ENCODE measurements at regions not wholly inside any gene's neighbourhood (a gene's known extent, or its start where the extent isn't known, plus 50 kb on each side); places are given as distances from the start of the nearest gene placed in this dataset.

DNA sequence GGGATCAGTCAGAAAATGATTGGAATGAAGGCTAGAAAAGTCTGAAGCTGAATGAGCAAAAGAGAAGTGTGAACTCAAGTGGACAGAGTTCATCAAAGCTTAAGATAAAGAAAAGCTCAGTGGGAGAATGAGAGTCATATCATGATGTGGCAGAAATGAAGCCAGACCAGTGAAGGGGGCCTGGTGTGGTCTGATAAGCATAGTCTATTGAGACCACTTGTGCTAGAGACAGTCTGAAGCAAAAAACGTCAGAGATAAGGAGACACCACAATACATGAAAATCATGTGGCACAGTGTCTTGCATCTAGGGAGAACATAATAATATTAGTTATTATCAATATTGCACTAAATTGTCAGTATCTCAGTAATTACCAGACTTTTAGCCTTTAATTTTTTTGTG is 601.5 kb downstream of the UTRN start:
- DNase-seq: no peak
- no peaks in the 10 kb centered on the region for H3K27me3 ChIP-seq (ENCODE audit: control insufficient read depth in 1 of 2, insufficient read depth in 2 of 2, low read length in 2 of 2)
- intact Hi-C loops (cut with DNase I, micrococcal nuclease): no loop called here
- H3K27ac ChIP-seq (ENCODE audit: low read depth in 1 of 2, low read length in 2 of 2): no peak overlapping the region
- Mint-ChIP-seq H3K27ac (no peak overlapping the region), H3K4me1 (ENCODE audit: low read depth) (no peaks in the 10 kb centered on the region), H3K27me3 (peaks cover 7% of the 10 kb centered on the region), H3K9me3 (no peaks in the 10 kb centered on the region), H3K36me3 (ENCODE audit: low read depth) (no peaks in the 10 kb centered on the region), H3K4me3 (no peak overlapping the region)
- no peaks in the 10 kb centered on the region for H3K4me1 ChIP-seq (ENCODE audit: insufficient read depth, low read length)
- TF ChIP-seq, protein P1, sequence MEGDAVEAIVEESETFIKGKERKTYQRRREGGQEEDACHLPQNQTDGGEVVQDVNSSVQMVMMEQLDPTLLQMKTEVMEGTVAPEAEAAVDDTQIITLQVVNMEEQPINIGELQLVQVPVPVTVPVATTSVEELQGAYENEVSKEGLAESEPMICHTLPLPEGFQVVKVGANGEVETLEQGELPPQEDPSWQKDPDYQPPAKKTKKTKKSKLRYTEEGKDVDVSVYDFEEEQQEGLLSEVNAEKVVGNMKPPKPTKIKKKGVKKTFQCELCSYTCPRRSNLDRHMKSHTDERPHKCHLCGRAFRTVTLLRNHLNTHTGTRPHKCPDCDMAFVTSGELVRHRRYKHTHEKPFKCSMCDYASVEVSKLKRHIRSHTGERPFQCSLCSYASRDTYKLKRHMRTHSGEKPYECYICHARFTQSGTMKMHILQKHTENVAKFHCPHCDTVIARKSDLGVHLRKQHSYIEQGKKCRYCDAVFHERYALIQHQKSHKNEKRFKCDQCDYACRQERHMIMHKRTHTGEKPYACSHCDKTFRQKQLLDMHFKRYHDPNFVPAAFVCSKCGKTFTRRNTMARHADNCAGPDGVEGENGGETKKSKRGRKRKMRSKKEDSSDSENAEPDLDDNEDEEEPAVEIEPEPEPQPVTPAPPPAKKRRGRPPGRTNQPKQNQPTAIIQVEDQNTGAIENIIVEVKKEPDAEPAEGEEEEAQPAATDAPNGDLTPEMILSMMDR (IDR thresholded peaks at IDR 0.05): no peak
- CTCF ChIA-PET: no interaction called here
- POLR2A ChIA-PET: no interaction called here
- no peak for ATAC-seq (ENCODE audit: poor library complexity)
- no peak overlapping the region for H3K4me3 ChIP-seq (ENCODE audit: low read length)
- H3K9me3 ChIP-seq (ENCODE audit: control insufficient read depth in 1 of 2, insufficient read depth in 1 of 2, low read length in 2 of 2): peaks cover 0 to 3% of the 10 kb centered on the region in 2 experiments
- H3K36me3 ChIP-seq (ENCODE audit: insufficient read depth, low read length): no peaks in the 10 kb centered on the region

GRCh38 chr6:144888621-144889020 is 603.5 kb downstream of the UTRN start:
- Histone ChIP-seq H3K4me3 (ENCODE audit: low read length) (no peak overlapping the region), H3K36me3 (ENCODE audit: insufficient read depth, low read length) (no peaks in the 10 kb centered on the region), H3K9me3 (ENCODE audit: control insufficient read depth in 1 of 2, insufficient read depth in 1 of 2, low read length in 2 of 2) (peaks cover 0 to 3% of the 10 kb centered on the region in 2 experiments), H3K27ac (ENCODE audit: low read depth in 1 of 2, low read length in 2 of 2) (no peak overlapping the region), H3K4me1 (ENCODE audit: insufficient read depth, low read length) (no peaks in the 10 kb centered on the region), H3K27me3 (ENCODE audit: control insufficient read depth in 1 of 2, insufficient read depth in 2 of 2, low read length in 2 of 2) (no peaks in the 10 kb centered on the region)
- H3K27me3 Mint-ChIP-seq: no peaks in the 10 kb centered on the region
- no peak for DNase-seq
- intact Hi-C loops (cut with DNase I, micrococcal nuclease): no loop called here
- TF ChIP-seq, protein P1 (IDR thresholded peaks at IDR 0.05): no peak
- H3K4me3 Mint-ChIP-seq: no peak overlapping the region
- ChIA-PET POLR2A (no interaction called here), CTCF (no interaction called here)
- no peaks in the 10 kb centered on the region for H3K4me1 Mint-ChIP-seq (ENCODE audit: low read depth)
- no peaks in the 10 kb centered on the region for H3K36me3 Mint-ChIP-seq (ENCODE audit: low read depth)
- no peak for ATAC-seq (ENCODE audit: poor library complexity)
- no peak overlapping the region for H3K27ac Mint-ChIP-seq
- no peaks in the 10 kb centered on the region for H3K9me3 Mint-ChIP-seq

GRCh38 chr6:144893680-144894151 is 608.6 kb downstream of the UTRN start:
- H3K4me1 Mint-ChIP-seq (ENCODE audit: low read depth): no peaks in the 10 kb centered on the region
- intact Hi-C loops (cut with DNase I, micrococcal nuclease): no loop called here
- no peaks in the 10 kb centered on the region for H3K4me1 ChIP-seq (ENCODE audit: insufficient read depth, low read length)
- H3K27ac ChIP-seq (ENCODE audit: low read depth in 1 of 2, low read length in 2 of 2): no peak overlapping the region
- no peaks in the 10 kb centered on the region for H3K27me3 Mint-ChIP-seq
- ChIA-PET POLR2A (no interaction called here), CTCF (no interaction called here)
- H3K4me3 ChIP-seq (ENCODE audit: low read length): no peak overlapping the region
- H3K27me3 ChIP-seq (ENCODE audit: control insufficient read depth in 1 of 2, insufficient read depth in 2 of 2, low read length in 2 of 2): no peaks in the 10 kb centered on the region
- DNase-seq: no peak
- H3K36me3 Mint-ChIP-seq (ENCODE audit: low read depth): no peaks in the 10 kb centered on the region
- no peak overlapping the region for H3K4me3 Mint-ChIP-seq
- TF ChIP-seq, protein P1 (IDR thresholded peaks at IDR 0.05): no peak
- H3K27ac Mint-ChIP-seq: no peak overlapping the region
- H3K36me3 ChIP-seq (ENCODE audit: insufficient read depth, low read length): no peaks in the 10 kb centered on the region
- no peaks in the 10 kb centered on the region for H3K9me3 ChIP-seq (ENCODE audit: control insufficient read depth in 1 of 2, insufficient read depth in 1 of 2, low read length in 2 of 2)
- no peaks in the 10 kb centered on the region for H3K9me3 Mint-ChIP-seq
- no peak for ATAC-seq (ENCODE audit: poor library complexity)

All from CD4-positive, alpha-beta T cell (primary cell).